AG09319 (cell line): ENCODE measurements at regions not wholly inside any gene's neighbourhood (a gene's known extent, or its start where the extent isn't known, plus 50 kb on each side); places are given as distances from the start of the nearest gene placed in this dataset.

ENCODE experiments used
- DNase-seq: peaks from one replicate; pipeline ENCODE4 v3.0.0-alpha.2; 2010; ENCODE audit warnings: low read depth; ENCODE audit errors: extremely low read depth
- CTCF ChIP-seq: IDR thresholded peaks from 2 replicates; pipeline ENCODE4 v1.5.1; 2011; ENCODE audit warnings: low read depth, mild to moderate bottlenecking, inconsistent platforms, low read length, moderate library complexity

- TF ChIP-seq CTCF: no peak
- no peak for DNase-seq
Measured at GRCh38 chr14:97270308-97270707, 473.1 kb downstream of the VRK1 start.

GRCh38 chr14:97271451-97271960 is 474.3 kb downstream of the VRK1 start:
- no peak for TF ChIP-seq CTCF
- DNase-seq: no peak

- no peak for TF ChIP-seq CTCF
- no peak for DNase-seq
Measured at GRCh38 chr14:97273540-97273939, 476.4 kb downstream of the VRK1 start.

- DNase-seq: no peak
- no peak for TF ChIP-seq CTCF
Measured at GRCh38 chr14:97274626-97275025, 477.4 kb downstream of the VRK1 start.

- no peak for DNase-seq
- no peak for TF ChIP-seq CTCF
Measured at GRCh38 chr14:97275276-97275675, 478.1 kb downstream of the VRK1 start.

- DNase-seq: no peak
- no peak for TF ChIP-seq CTCF
Measured at GRCh38 chr14:97276573-97276972, 479.4 kb downstream of the VRK1 start.

- DNase-seq: no peak
Measured at GRCh38 chr14:97277711-97278110, 480.5 kb downstream of the VRK1 start.

More at GRCh38 chr14:97277711-97278110, 480.5 kb downstream of the VRK1 start:
- TF ChIP-seq CTCF: no peak
